HG02588 (cell line): ENCODE measurements at regions not wholly inside any gene's neighbourhood (a gene's known extent, or its start where the extent isn't known, plus 50 kb on each side); places are given as distances from the start of the nearest gene placed in this dataset.

ENCODE experiments used
- ATAC-seq: cut with Tn5 transposase; IDR thresholded peaks from one replicate; pipeline ENCODE4 v1.9.1; 2021; ENCODE audit warnings: mild to moderate bottlenecking, moderate library complexity; ENCODE audit not compliant: unreplicated experiment

DNA sequence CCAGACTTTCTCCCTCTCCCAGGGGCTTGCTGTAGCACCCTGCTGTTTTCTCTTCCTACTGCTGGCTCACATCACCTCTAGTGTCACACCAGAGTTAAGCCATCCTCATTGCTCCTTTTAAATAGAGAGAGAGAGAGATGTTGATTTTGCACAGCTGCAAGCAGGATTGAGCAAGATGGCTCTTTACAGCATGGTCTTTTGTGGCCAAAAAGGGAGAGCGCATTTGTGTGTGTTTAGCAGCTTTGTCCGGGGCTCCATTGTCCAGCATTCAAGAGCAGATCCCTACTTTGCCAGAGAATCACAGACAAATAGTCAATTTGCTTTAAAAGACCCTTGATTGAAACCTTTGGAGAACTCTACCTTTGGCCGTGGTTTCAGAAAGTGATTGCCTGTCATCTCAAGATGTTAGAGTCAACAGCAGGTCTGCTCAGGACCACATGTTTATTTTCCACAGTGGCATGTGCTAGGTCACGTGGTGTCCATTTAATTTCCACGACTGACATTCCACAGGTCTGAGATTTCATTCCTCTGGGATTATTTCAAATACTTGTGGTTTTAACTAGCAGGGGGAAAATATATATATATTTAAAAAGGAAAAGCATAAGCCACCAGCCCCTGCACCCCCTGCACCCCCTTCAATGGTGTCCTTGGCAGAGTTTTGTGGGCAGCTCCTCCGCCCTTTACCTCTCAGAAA is 359.9 kb upstream of the SLC14A2 start:
- no peak for ATAC-seq

DNA sequence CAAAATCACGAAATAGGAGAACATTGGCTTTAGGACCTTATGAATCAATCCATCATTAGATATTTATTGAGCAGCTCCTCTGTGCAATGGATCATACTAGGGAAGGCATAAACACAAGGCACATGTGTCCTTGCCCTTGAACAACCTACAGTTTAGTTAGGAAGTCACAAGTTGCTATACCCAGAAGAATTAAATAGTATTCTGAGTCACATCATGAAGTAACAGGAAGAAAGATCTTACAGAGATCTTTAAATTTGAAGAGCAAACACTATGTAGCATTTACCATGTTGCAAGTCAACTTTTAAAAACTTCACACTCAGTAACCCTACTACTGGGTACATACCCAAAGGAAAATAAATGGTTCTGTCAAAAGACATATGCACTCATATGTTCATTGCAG is 355.2 kb upstream of the SLC14A2 start:
- ATAC-seq, result no peak

DNA sequence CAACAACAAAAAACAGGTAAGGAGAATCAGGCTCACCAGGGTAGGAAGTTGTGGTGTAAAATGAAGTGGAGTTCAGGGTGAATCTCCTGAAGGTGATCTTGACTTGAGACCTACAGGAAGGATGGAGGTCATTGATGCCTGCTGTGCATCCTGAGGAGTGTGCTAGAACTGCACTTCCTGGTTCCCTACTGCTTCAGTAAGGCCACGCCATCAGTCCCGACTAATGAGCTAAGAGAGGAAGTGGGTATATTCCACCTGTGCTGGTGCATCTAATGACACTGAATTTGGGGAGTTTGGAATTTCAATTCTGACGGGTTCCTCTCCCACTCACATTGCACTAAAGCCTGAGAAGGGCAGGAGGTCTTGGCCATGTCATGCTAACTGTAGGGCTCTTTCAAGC is 349.3 kb upstream of the SLC14A2 start:
- no peak for ATAC-seq

DNA sequence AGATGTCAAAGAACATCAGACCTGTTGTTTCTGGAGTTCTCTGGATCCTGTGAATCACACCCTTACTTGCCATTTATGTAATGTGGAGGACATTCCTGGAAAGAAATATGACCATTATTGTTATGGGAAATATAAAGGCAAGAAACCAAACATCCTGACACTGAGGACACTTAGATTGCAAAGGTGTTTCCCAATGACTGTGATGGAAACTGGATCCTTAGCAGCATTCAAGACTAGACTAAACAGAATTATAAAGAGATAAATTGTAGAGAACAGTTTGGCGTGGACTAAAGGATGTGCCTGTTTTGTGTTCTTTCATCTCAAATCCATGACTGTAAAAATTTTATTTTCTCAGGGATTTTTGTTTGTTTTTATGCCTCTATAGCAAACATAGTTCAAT is 347.7 kb upstream of the SLC14A2 start:
- no peak for ATAC-seq

- ATAC-seq, result no peak
These were observed 346.7 kb upstream of the SLC14A2 start for GRCh38 chr18:45268583-45268982.

GRCh38 chr18:45270289-45270771 is 344.9 kb upstream of the SLC14A2 start:
- no peak for ATAC-seq

DNA sequence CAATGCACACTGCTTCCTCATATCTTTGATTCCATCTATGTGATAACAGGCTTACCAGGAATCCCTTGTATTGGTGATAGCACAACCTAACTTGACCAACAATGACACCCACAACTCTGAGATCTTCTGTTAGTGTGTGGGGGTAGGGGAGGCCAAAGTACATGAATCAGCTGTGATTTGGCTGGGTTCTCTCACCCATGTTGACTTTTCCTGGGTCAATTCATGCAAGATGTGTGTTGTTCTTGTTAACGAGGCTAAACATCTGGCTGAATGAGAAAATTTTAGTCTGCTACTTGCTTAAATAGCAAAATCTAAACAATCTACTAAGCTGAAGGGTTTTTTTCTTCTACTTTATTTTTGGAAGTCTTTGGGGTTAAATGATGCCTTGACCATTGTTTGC is 341.2 kb upstream of the SLC14A2 start:
- ATAC-seq, result no peak

DNA sequence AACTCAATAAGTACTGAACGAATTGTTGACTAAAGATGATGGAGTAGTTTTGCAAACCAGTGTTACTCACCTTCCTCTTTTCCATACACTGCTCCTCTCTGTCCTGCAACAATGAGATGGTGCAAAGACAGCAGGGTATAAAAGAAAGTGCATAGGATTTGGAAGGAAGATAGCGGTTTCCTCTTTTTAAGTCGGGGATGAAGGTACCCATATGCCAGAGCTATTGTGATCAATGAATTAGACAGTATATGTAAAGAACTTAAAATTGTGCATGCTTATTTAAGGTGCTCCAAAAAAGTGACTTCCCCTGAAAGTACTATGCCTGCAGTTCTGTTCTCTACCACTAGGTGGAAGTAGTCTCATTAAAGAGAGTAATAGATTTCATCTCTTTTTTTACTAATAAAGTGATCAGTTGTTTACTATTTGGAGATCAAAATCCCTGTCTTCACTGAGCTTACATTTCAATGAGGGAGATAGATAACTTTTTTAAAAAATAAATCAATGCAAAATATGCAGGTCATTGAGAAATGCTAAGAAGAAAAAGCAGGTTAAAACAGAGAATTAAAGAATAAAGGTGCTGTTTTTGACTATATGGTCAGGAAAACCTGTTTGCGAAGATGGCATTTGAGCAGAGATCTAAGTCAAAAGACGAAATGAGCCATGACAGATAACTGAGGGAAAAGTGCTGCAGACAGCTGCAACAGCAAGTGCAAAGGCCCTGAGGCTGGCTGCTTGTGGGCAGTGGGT is 339.7 kb upstream of the SLC14A2 start:
- ATAC-seq, result no peak

DNA sequence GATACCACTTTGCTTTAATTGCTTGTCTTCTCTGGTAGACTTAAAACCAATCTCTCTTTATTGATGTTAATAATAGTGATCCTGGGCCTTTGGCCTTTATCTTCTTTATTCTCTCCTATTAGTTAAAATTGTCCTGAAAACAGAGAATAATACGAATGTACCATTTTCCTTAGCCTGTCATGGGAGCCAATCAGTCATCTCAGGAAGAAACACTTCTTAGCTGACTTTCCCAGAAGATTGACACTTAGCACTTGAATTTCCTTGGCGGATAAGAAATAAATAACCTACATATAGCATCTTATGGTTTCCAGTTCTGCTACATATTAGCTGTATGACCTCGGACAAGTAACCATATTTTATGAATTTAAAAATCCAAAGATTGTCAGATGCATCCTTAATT is 338.4 kb upstream of the SLC14A2 start:
- no peak for ATAC-seq

DNA sequence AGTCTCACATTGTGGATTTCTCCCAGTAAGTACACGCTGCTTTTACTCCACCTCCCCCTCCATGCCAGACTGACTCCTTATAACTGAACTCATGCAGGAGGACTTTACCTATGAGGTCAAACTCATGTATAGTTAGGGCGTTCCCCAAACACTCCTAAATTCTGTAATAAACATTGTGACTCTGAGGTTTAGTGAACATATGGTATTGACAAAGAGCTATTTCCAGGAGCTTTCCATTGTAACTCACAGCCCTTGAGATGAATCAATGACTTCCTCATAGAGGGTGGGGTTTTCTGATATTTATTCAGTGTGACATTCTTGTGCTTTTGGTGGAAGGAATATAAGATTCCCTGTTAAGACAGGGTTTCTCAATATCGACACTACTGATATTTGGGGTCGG is 337.4 kb upstream of the SLC14A2 start:
- no peak for ATAC-seq

DNA sequence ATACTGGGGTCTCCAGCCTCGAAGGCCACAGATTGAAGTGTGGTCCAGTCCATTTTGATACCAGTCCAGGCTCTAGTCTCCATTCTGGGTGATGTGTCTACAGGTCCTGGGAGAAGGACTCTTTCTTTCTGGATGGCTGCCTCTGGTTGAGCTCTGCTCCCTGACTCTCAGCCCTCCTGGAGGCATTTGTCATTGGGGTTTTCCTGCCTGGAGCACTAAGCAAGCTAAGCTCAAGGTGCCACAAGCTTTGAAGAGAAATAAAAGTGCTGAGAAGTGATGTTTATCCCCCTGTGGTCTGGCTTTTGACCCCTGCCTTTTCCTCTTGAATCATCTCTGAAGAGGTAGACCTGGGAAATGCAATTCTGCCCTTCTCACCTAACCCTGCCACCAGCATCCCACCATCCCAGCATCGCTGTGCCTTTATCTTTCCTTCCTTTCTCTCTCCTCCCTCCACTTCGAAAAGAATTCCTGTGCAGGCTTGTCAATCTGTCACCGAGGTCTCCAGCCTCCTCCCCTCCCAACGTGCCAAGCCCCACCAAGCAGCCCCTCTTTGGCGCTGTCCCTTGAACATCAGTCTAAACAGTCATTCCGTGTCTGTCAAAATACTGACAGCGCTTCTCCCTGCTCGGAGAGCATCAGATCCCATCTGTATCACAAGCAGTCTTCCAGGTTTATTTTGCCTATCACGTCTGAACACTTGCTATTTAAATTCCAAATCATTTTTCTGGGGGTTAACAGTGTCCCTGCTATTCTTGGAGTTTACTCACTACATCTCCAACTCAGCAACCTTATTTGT is 334.6 kb upstream of the SLC14A2 start:
- no peak for ATAC-seq

- ATAC-seq, result no peak
These were observed 333.0 kb upstream of the SLC14A2 start for GRCh38 chr18:45282101-45282812.

DNA sequence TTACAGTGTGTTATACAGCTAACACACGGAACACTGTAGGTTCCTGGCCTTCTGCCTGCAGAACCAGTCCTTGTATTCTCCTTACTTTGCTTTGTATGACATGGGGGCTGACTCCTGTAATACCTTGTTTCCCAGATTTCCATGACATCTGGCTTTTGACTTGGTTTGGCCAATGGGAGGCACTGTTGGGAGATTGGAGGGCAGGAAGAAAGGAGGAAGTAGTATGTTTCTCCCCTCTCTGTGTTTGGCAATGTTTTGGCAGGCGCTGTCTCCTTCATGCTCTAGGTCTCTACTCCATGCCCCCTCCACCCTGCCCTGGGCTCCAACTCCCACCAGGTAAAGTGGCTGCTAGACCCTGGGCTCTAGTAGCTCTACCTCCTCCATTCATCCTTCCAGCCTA is 331.1 kb upstream of the SLC14A2 start:
- ATAC-seq, result no peak

- no peak for ATAC-seq
These were observed 330.4 kb upstream of the SLC14A2 start for GRCh38 chr18:45284851-45285250.

- ATAC-seq, result no peak
These were observed 330.0 kb upstream of the SLC14A2 start for GRCh38 chr18:45285251-45285650.

GRCh38 chr18:45286431-45286830 is 328.8 kb upstream of the SLC14A2 start:
- ATAC-seq, result no peak

DNA sequence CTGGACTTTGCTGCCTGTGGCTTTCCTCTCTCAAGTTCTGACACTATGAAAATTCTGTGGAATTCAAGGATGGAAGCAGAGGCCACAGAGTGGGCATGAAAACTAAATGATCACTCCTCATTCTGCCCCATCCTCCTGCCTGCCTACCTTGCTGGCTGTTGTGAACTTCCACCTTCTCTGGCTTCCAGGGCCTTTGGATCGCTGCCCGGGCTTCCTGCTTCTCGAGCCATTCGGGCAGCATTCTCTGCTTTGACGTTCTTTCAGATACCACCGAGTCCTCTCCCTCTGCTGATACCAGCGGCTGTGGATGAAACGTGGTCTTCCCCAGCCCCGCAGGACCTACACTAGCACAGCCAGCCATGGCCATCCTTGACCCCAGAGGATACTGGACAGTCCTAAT is 327.7 kb upstream of the SLC14A2 start:
- ATAC-seq, result no peak

GRCh38 chr18:45290364-45290763 is 324.9 kb upstream of the SLC14A2 start:
- no peak for ATAC-seq

DNA sequence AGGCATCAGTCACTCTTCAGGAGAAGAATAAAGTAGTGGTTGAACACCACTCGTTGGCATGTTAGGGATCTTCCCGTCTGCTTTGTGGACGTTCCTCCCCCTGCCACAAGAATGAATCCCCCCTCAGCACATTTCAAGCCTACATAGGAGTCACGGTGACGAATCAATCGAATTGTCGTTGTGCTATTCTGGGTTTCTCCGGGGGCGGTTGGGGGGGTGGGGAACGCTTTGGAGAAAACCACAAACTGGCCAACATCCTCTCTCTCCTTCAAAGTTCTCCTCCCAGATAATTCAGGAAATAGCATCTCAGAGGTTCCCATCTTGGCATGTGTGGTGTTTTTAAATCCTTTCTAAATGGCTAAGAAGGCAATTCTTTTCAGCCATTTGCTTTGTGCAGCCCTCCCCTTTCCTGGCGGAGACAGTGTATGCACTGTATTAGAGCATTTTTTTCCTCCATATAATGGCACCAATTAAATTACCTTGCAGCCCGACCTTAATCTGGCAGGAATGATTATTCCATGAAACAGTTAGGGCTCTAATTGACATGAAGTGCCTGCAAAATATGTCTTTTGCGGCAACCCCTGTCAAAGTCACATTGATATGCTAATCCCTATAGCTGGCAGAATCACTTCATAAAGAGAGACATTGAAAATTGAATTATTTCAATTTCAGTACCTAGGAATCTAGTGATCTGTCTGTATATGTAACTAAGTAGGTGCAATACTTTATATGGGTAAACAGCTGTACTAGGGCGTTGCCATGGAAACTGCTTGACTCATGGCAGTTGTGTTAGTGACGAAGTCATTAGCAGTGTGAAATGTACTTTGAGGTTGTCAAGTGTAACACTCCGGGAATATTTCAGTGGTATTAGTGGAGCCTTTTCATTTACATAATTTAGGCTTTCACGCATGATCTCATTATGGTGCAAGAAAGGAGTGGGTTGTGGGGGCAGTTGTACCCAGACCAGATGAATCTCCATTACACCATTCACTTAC is 323.4 kb upstream of the SLC14A2 start:
- ATAC-seq, result no peak

- ATAC-seq, result no peak
These were observed 319.9 kb upstream of the SLC14A2 start for GRCh38 chr18:45295388-45295787.
